Fibroblast of pulmonary artery (primary cell): ENCODE measurements at regions not wholly inside any gene's neighbourhood (a gene's known extent, or its start where the extent isn't known, plus 50 kb on each side); places are given as distances from the start of the nearest gene placed in this dataset.
A peak's percentile ranks its signal among the peaks of the same experiment; 100 is the strongest.

ENCODE experiments used
- DNase-seq: peaks from one replicate; pipeline ENCODE4 v3.0.0-alpha.2; 2010; ENCODE audit warnings: low read depth
- H3K4me3 ChIP-seq: replicated peaks from 2 replicates; pipeline ENCODE4 v1.5.1; 2011; ENCODE audit warnings: low read depth, mild to moderate bottlenecking, control low read depth, low read length, moderate library complexity
- TF ChIP-seq, protein P1 (sequence below): IDR thresholded peaks from 2 replicates; pipeline ENCODE4 v1.5.1; 2011; ENCODE audit warnings: mild to moderate bottlenecking, control low read depth, low read length, inconsistent platforms; ENCODE audit errors: missing control alignments

DNA sequence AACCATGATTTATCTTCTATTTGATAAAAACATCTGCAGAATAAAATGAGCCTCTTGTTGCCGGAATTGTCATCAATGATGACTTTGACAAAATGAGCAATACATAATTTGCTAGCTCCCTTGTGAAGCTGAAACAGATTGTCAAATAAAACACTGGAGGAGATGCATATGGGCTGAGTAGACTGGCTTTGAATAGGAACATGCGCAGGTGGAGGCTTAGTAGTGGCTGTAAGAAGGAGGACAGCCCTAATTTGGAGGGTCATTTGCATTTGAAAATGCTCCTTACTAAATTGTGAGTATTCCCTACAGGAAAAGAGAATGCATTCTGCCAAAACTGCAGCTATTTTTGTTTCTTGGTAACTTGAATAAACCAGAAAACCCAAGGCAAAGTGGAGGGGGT is 329.1 kb downstream of the PPARGC1A start:
- no peak for DNase-seq
- no peak overlapping the region for H3K4me3 ChIP-seq
- TF ChIP-seq, protein P1, sequence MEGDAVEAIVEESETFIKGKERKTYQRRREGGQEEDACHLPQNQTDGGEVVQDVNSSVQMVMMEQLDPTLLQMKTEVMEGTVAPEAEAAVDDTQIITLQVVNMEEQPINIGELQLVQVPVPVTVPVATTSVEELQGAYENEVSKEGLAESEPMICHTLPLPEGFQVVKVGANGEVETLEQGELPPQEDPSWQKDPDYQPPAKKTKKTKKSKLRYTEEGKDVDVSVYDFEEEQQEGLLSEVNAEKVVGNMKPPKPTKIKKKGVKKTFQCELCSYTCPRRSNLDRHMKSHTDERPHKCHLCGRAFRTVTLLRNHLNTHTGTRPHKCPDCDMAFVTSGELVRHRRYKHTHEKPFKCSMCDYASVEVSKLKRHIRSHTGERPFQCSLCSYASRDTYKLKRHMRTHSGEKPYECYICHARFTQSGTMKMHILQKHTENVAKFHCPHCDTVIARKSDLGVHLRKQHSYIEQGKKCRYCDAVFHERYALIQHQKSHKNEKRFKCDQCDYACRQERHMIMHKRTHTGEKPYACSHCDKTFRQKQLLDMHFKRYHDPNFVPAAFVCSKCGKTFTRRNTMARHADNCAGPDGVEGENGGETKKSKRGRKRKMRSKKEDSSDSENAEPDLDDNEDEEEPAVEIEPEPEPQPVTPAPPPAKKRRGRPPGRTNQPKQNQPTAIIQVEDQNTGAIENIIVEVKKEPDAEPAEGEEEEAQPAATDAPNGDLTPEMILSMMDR, result no peak

DNA sequence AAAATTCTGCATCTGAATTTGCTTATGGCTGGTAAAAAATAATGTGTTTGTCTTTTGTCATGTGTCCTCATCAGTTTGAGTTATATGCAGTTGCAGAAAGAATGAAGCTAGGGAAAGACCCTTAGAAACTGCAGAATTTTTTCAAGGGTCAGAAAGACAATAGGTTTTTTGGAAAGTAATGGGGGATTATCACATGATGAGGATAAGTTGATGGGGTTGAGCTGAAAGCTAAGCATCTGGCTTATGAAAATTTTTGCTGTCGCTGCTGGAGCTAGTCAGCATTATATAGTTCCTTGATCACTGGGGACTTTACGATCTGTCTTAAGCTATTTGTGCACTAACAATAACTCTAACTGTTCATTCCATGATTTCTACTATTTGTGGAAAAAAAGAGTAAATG is 331.7 kb downstream of the PPARGC1A start:
- TF ChIP-seq, protein P1, result no peak
- H3K4me3 ChIP-seq, result no peak overlapping the region
- DNase-seq, result no peak

DNA sequence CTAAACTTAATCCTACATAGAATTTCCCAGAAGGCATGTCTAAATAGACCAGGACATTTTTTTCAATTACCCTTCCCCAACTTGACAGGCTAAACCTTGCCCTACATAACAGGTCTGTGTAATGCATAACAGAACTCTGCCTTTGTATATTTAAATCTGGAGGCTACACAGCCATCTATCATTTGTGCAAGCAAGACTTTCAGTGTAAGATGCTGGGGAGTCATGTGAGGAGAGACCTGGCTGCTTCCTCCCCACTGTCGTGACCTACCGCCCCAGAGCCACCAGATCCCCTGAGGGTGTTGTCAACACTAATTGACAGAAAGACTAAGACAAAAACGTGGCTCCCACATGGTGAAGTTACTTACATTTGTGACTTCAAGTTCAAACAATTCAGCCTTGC is 342.2 kb downstream of the PPARGC1A start:
- TF ChIP-seq, protein P1, result no peak
- no peak overlapping the region for H3K4me3 ChIP-seq
- DNase-seq, result no peak

DNA sequence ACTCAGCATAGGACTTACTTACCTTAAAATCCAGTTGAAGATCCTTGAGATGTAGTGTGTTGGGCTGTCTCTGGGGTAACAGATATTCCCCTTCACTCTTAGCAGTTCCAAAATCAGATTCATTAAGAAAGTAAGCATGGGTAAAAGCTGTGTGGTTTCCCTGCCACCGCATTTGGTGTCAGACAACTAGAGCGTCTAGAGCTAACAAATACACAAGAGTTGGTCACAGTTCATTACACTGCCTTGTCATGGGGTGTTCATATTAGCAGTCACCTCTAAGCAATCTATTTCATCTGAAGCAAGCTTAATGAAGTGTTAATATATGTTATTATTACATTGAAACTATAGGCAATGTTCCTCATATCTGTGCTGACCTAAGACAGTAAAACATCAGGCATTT is 342.8 kb downstream of the PPARGC1A start:
- DNase-seq, result no peak
- TF ChIP-seq, protein P1, result no peak
- H3K4me3 ChIP-seq, result no peak overlapping the region

DNA sequence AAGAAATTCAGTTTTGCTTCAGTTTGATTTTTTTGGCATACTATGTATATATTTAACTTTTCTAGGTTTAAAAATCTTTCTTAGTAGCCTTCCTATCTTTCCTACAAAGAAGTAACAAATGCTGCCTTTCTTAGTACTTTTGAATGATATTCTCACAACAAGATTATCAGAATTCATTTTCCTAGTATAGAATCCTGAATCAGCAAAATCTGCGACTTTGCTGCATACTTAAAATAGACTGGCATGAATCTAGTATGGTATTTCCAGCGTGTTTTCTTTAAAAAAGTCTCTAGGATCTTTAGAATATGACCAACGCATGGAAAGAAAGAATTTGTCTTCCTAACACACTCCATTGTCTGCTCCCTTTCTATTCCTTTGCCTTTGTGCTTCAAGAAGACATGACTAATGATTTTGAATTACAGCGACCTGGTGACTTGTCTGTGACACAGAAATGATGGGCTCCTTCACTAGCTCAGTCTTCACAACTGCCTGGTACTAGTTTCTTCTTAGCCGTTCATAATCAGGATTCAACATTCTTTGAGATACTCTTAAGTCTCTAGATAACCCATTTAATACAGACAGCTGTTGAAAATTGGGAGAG is 349.8 kb downstream of the PPARGC1A start:
- no peak for DNase-seq

DNA sequence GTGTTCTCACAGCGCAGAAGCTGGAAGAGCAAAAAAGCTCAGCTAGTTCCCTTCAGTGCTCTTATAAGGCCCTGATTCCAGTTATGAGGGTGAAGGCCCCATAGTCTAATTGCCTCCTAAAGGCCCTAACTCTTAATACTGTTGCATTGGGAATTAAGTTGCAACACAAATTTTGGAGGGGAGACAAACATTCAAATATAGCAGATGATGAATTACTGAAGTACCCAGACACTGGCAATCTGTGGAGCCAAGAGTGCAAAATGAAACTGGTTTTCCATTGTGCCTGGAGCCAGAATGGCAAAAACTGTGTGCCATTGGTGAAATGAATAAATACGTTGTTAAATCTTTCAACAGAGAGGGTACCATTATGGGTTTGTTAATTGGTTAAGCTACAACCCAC is 356.0 kb downstream of the PPARGC1A start:
- no peak overlapping the region for H3K4me3 ChIP-seq
- DNase-seq, result no peak
- TF ChIP-seq, protein P1, result no peak

More for the DNA sequence above, 349.8 kb downstream of the PPARGC1A start:
- H3K4me3 ChIP-seq, result no peak overlapping the region
- TF ChIP-seq, protein P1, result no peak

DNA sequence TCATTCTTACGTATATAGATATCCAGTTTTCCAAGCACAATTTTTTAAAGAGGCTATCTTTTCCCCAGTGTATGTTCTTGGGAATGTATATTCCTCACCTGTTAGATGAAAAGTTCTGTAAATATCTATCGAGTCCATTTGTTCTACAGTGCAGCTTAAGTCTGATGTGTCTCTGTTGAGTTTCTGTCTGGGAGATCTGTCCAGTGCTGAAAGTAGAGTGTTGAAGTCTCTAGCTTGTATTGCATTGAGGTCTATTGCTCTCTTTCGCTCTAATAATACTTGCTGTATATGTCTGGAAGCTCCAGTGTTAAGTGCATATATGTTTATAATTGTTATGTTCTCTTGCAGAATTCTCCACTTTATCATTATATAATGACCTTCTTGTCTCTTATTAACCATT is 373.1 kb downstream of the PPARGC1A start:
- peak; percentile 3 for DNase-seq
- H3K4me3 ChIP-seq, result no peak overlapping the region
- TF ChIP-seq, protein P1, result no peak
